ENCODE measurements at regions not wholly inside any gene's neighbourhood (a gene's known extent, or its start where the extent isn't known, plus 50 kb on each side); places are given as distances from the start of the nearest gene placed in this dataset.
"Not testable (repeated sequence)": the region's sequence is repeated elsewhere in the genome, so short reads cannot be mapped to it uniquely, and the experiment has no call there.

DNA sequence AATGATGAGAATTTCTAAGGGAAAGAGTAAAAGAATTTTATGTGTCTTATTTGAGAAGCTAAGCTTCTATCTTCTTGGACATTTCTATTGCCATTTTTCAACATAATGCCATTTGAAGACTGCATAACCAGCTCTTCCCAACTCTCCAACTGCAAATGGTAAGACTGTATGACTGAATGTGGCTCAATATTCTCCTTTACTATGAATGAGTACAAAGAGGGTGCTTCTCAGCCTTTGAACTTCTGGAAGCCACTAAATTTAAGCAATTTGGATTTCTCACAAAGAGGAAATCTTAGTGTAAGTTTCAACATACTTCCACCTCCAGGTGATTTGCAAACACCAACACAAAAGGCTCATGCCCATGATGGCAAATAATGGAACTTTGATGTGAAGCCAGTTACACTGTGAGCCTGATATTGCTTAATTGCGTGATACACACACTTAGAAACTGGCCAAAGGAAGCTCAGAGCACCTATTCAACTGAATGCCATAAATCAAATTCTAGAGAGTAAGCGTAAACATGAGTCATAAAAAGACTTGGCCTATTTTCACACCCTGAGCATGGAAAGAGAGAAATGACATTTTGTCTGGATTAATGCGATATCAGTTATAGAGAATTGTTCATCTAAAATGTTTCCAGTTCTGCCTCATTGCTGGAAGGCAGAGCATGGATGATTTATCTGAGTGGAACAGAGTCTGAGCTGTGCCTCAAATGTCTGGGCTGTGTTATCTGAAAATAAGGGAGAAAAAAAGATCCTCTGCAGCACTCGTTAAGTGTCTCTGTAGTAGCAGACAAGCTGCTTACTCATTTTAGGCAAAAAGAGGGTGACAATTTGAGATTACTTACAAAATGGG lies 145.3 kb downstream of the PLK2 start:
- H3K4ac ChIP-seq (ENCODE audit: low read length) = no peak overlapping the region
- H2BK12ac ChIP-seq (ENCODE audit: low read length) = no peak overlapping the region
- H2BK120ac ChIP-seq (ENCODE audit: low read depth, low read length) = no peak overlapping the region
- H4K8ac ChIP-seq (ENCODE audit: low read depth, low read length) = no peak overlapping the region
- no peak overlapping the region for H3K9ac ChIP-seq (ENCODE audit: low read depth, low read length, poor library complexity)
- WGBS, 2 donors (ENCODE audit: extremely low coverage in 2 of 2, insufficient read length in 2 of 2, insufficient replicate concordance in 1 of 2) = no CpG with 5 or more reads among the region's 4 CpGs
- no peak overlapping the region for H2BK15ac ChIP-seq (ENCODE audit: low read length)
- H4K91ac ChIP-seq (ENCODE audit: low read depth, low read length, poor library complexity) = no peak overlapping the region
- H3K36me3 ChIP-seq (replicated peaks in 1 of 2; ENCODE audit: control insufficient read depth in 2 of 2, insufficient read depth in 2 of 2, low read length in 2 of 2) = no peaks in the 10 kb centered on the region
- no peaks in the 10 kb centered on the region for H3K4me1 ChIP-seq (ENCODE audit: control insufficient read depth in 2 of 2, insufficient read depth in 1 of 2, low read depth in 1 of 2, low read length in 2 of 2)
- no peak overlapping the region for H2AK5ac ChIP-seq (ENCODE audit: low read depth, low read length)
- H2BK5ac ChIP-seq (ENCODE audit: low read length) = no peak overlapping the region
- H3K9me3 ChIP-seq (replicated peaks in 1 of 2; ENCODE audit: control insufficient read depth in 2 of 2, insufficient read depth in 1 of 2, low read depth in 1 of 2, low read length in 2 of 2) = no peaks in the 10 kb centered on the region
- H3K14ac ChIP-seq (ENCODE audit: low read length) = no peak overlapping the region
- H3K27me3 ChIP-seq (ENCODE audit: control insufficient read depth in 3 of 3, insufficient read depth in 3 of 3, low read depth in 1 of 3, low read length in 3 of 3) = no peaks in the 10 kb centered on the region
- no peak overlapping the region for H3K23ac ChIP-seq (ENCODE audit: low read depth, low read length, poor library complexity)
- no peak for DNase-seq (ENCODE audit: low spot score)
- H3K27ac ChIP-seq (replicated peaks; ENCODE audit: low read length) = no peak overlapping the region
- no peak overlapping the region for H3K4me2 ChIP-seq (ENCODE audit: insufficient read depth, low read length, poor library complexity, severe bottlenecking)
- no peaks in the 10 kb centered on the region for H3K79me1 ChIP-seq (ENCODE audit: low read depth, low read length)
- H2AFZ ChIP-seq (ENCODE audit: low read length) = no peak overlapping the region
- no peak overlapping the region for H3K4me3 ChIP-seq (ENCODE audit: low read length in 2 of 2)
- H3K18ac ChIP-seq (ENCODE audit: low read length) = no peak overlapping the region

DNA sequence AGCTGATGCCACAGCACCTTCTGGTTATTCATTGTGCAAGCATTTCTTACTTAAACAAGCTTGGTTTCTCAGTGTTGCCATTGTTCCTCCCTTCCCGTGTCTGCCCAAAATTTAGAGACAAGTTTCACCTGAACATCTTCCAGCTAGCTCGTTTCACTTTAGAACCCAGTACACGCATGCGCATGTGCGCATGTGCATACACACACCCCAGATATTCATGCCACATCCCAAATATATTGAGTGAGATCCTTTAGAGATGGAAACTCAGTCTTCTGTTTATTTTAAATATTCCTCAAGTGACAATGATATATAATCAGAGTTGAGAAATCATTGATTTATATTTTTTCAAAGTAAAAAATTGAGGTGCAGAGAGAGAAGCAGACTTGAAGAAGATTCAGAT lies 147.6 kb downstream of the PLK2 start:
- Histone ChIP-seq H3K14ac (ENCODE audit: low read length) (no peak overlapping the region), H3K36me3 (replicated peaks in 1 of 2; ENCODE audit: control insufficient read depth in 2 of 2, insufficient read depth in 2 of 2, low read length in 2 of 2) (no peaks in the 10 kb centered on the region), H2BK5ac (ENCODE audit: low read length) (no peak overlapping the region), H3K79me1 (ENCODE audit: low read depth, low read length) (no peaks in the 10 kb centered on the region), H2AFZ (ENCODE audit: low read length) (no peak overlapping the region), H2BK15ac (ENCODE audit: low read length) (no peak overlapping the region), H3K4me3 (ENCODE audit: low read length in 2 of 2) (no peak overlapping the region), H2BK120ac (ENCODE audit: low read depth, low read length) (no peak overlapping the region), H2AK5ac (ENCODE audit: low read depth, low read length) (no peak overlapping the region), H3K23ac (ENCODE audit: low read depth, low read length, poor library complexity) (no peak overlapping the region), H3K9ac (ENCODE audit: low read depth, low read length, poor library complexity) (no peak overlapping the region), H2BK12ac (ENCODE audit: low read length) (no peak overlapping the region), H4K8ac (ENCODE audit: low read depth, low read length) (no peak overlapping the region), H3K18ac (ENCODE audit: low read length) (no peak overlapping the region), H3K9me3 (replicated peaks in 1 of 2; ENCODE audit: control insufficient read depth in 2 of 2, insufficient read depth in 1 of 2, low read depth in 1 of 2, low read length in 2 of 2) (no peaks in the 10 kb centered on the region), H3K27ac (replicated peaks; ENCODE audit: low read length) (no peak overlapping the region), H3K4me2 (ENCODE audit: insufficient read depth, low read length, poor library complexity, severe bottlenecking) (no peak overlapping the region), H4K91ac (ENCODE audit: low read depth, low read length, poor library complexity) (no peak overlapping the region), H3K4me1 (ENCODE audit: control insufficient read depth in 2 of 2, insufficient read depth in 1 of 2, low read depth in 1 of 2, low read length in 2 of 2) (no peaks in the 10 kb centered on the region), H3K4ac (ENCODE audit: low read length) (no peak overlapping the region), H3K27me3 (ENCODE audit: control insufficient read depth in 3 of 3, insufficient read depth in 3 of 3, low read depth in 1 of 3, low read length in 3 of 3) (no peaks in the 10 kb centered on the region)
- no peak for DNase-seq (ENCODE audit: low spot score)
- no CpG with 5 or more reads among the region's 5 CpGs for WGBS, 2 donors (ENCODE audit: extremely low coverage in 2 of 2, insufficient read length in 2 of 2, insufficient replicate concordance in 1 of 2)

DNA sequence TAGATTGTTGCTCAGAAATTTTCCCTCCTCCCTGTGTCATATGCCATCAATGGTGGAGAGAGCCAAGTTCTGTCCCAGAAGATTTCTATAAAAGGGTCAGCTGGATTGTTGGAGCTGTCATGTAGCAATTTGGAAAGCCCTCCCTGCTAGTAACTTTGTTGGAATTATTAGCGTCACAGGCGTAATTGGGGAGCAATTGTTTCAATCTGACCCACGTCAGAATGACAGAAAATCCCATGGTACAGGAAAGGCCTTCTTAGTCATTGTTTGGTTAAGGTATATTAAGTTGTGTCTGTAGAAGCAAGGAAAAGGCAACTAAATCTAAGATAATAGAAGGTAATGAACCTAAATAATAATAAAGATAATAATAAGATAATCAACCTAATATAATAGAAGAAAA lies 148.4 kb downstream of the PLK2 start:
- no peak overlapping the region for H3K18ac ChIP-seq (ENCODE audit: low read length)
- no peak overlapping the region for H3K23ac ChIP-seq (ENCODE audit: low read depth, low read length, poor library complexity)
- H3K4me2 ChIP-seq (ENCODE audit: insufficient read depth, low read length, poor library complexity, severe bottlenecking) = no peak overlapping the region
- H4K8ac ChIP-seq (ENCODE audit: low read depth, low read length) = no peak overlapping the region
- H3K4me3 ChIP-seq (ENCODE audit: low read length in 2 of 2) = no peak overlapping the region
- H2BK15ac ChIP-seq (ENCODE audit: low read length) = no peak overlapping the region
- H2AK5ac ChIP-seq (ENCODE audit: low read depth, low read length) = no peak overlapping the region
- no peak overlapping the region for H2BK12ac ChIP-seq (ENCODE audit: low read length)
- no peak for DNase-seq (ENCODE audit: low spot score)
- no peak overlapping the region for H4K91ac ChIP-seq (ENCODE audit: low read depth, low read length, poor library complexity)
- no peak overlapping the region for H3K4ac ChIP-seq (ENCODE audit: low read length)
- H3K27me3 ChIP-seq (ENCODE audit: control insufficient read depth in 3 of 3, insufficient read depth in 3 of 3, low read depth in 1 of 3, low read length in 3 of 3) = no peaks in the 10 kb centered on the region
- H3K4me1 ChIP-seq (ENCODE audit: control insufficient read depth in 2 of 2, insufficient read depth in 1 of 2, low read depth in 1 of 2, low read length in 2 of 2) = no peaks in the 10 kb centered on the region
- no peaks in the 10 kb centered on the region for H3K9me3 ChIP-seq (replicated peaks in 1 of 2; ENCODE audit: control insufficient read depth in 2 of 2, insufficient read depth in 1 of 2, low read depth in 1 of 2, low read length in 2 of 2)
- H3K36me3 ChIP-seq (replicated peaks in 1 of 2; ENCODE audit: control insufficient read depth in 2 of 2, insufficient read depth in 2 of 2, low read length in 2 of 2) = no peaks in the 10 kb centered on the region
- WGBS, 2 donors (ENCODE audit: extremely low coverage in 2 of 2, insufficient read length in 2 of 2, insufficient replicate concordance in 1 of 2) = no CpG with 5 or more reads among the region's 3 CpGs
- H3K9ac ChIP-seq (ENCODE audit: low read depth, low read length, poor library complexity) = no peak overlapping the region
- no peak overlapping the region for H3K14ac ChIP-seq (ENCODE audit: low read length)
- H2BK120ac ChIP-seq (ENCODE audit: low read depth, low read length) = no peak overlapping the region
- no peak overlapping the region for H2AFZ ChIP-seq (ENCODE audit: low read length)
- H2BK5ac ChIP-seq (ENCODE audit: low read length) = no peak overlapping the region
- no peak overlapping the region for H3K27ac ChIP-seq (replicated peaks; ENCODE audit: low read length)
- H3K79me1 ChIP-seq (ENCODE audit: low read depth, low read length) = no peaks in the 10 kb centered on the region

DNA sequence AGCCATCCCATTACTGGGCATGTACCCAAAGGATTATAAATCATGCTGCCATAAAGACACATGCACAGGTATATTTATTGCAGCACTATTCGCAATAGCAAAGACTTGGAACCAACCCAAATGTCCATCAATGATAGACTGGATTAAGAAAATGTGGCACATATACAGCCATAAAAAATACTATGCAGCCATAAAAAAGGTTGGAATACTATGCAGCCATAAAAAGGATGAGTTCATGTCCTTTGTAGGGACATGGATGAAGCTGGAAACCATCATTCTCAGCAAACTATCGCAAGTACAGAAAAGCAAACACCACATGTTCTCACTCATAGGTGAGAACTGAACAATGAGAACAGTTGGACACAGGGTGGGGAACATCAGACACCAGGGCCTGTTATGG lies 151.5 kb downstream of the PLK2 start:
- not testable (repeated sequence) for H3K23ac ChIP-seq (ENCODE audit: low read depth, low read length, poor library complexity); H3K9ac ChIP-seq (ENCODE audit: low read depth, low read length, poor library complexity); H4K8ac ChIP-seq (ENCODE audit: low read depth, low read length); H3K4me2 ChIP-seq (ENCODE audit: insufficient read depth, low read length, poor library complexity, severe bottlenecking); H2BK15ac ChIP-seq (ENCODE audit: low read length); H3K27ac ChIP-seq (replicated peaks; ENCODE audit: low read length); H3K4me1 ChIP-seq (ENCODE audit: control insufficient read depth in 2 of 2, insufficient read depth in 1 of 2, low read depth in 1 of 2, low read length in 2 of 2); H3K14ac ChIP-seq (ENCODE audit: low read length); H3K4me3 ChIP-seq (ENCODE audit: low read length in 2 of 2); H2AK5ac ChIP-seq (ENCODE audit: low read depth, low read length); H3K36me3 ChIP-seq (replicated peaks in 1 of 2; ENCODE audit: control insufficient read depth in 2 of 2, insufficient read depth in 2 of 2, low read length in 2 of 2); H2BK5ac ChIP-seq (ENCODE audit: low read length); H3K27me3 ChIP-seq (ENCODE audit: control insufficient read depth in 3 of 3, insufficient read depth in 3 of 3, low read depth in 1 of 3, low read length in 3 of 3); H4K91ac ChIP-seq (ENCODE audit: low read depth, low read length, poor library complexity); H2BK120ac ChIP-seq (ENCODE audit: low read depth, low read length); H2BK12ac ChIP-seq (ENCODE audit: low read length); H3K4ac ChIP-seq (ENCODE audit: low read length); H2AFZ ChIP-seq (ENCODE audit: low read length); H3K18ac ChIP-seq (ENCODE audit: low read length); H3K9me3 ChIP-seq (replicated peaks in 1 of 2; ENCODE audit: control insufficient read depth in 2 of 2, insufficient read depth in 1 of 2, low read depth in 1 of 2, low read length in 2 of 2); DNase-seq (ENCODE audit: low spot score); H3K79me1 ChIP-seq (ENCODE audit: low read depth, low read length)
- WGBS, 2 donors (ENCODE audit: extremely low coverage in 2 of 2, insufficient read length in 2 of 2, insufficient replicate concordance in 1 of 2) = no CpG with 5 or more reads among the region's 2 CpGs

All from neuronal stem cell (in vitro differentiated cells).